ENCODE measurements at regions not wholly inside any gene's neighbourhood (a gene's known extent, or its start where the extent isn't known, plus 50 kb on each side); places are given as distances from the start of the nearest gene placed in this dataset.

DNA sequence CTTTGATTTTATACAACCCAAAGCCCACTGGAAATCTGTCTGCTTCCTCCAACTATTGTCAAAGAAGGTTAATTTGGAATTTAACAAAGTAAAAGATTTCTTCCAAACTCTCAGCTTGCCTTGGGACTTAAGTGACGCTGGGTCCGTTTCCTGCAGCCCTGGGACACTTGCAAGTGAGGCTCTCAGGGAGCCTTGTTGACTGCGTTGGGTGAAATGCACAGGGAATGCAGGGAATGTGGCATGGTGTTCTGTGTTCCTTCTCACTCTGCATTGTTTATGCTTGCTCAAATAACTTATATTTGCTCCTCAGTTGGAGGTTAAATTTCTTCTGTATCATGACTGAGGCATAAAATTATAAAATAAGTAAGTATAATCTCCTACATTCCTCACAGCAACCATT, 60.9 kb upstream of the TJP1 start:
- H3K27me3 ChIP-seq (ENCODE audit: insufficient read depth, poor library complexity, severe bottlenecking), result peaks cover 9% of the 10 kb centered on the region
- no peak for DNase-seq (ENCODE audit: low read depth in 1 of 2, low spot score in 1 of 2)

DNA sequence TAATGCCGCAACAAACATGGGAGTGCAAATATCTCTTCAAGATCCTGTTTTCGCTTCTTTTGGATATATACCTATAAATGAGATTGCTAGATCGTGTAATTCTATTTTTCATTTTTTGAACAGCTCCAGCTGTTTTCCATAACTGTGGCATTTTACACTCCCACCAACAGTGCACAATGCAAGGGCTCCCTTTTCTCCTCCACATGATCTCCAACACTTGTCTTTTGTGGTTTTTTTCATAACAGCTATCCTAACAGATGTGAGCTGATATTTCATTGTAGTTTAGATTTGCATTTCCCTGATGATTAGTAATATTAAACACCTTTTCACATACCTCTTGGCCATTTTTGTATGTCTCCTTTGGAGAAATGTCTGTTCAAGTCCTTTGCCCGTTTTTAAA, 58.6 kb upstream of the TJP1 start:
- Histone ChIP-seq H3K27me3 (ENCODE audit: insufficient read depth, poor library complexity, severe bottlenecking) (peaks cover 6% of the 10 kb centered on the region), H3K27ac (replicated peaks) (no peak overlapping the region), H3K4me3 (replicated peaks; ENCODE audit: insufficient read depth, low read length) (no peak overlapping the region)
- DNase-seq (ENCODE audit: low read depth in 1 of 2, low spot score in 1 of 2), result no peak
- no peak for TF ChIP-seq SPI1 (IDR thresholded peaks at IDR 0.05; ENCODE audit: borderline replicate concordance, low read depth)
- TF ChIP-seq POLR2AphosphoS5 (IDR thresholded peaks at IDR 0.05; ENCODE audit: low read depth), result no peak
- TF ChIP-seq GABPA (IDR thresholded peaks at IDR 0.05; ENCODE audit: low read depth), result no peak
- TF ChIP-seq, protein P1, sequence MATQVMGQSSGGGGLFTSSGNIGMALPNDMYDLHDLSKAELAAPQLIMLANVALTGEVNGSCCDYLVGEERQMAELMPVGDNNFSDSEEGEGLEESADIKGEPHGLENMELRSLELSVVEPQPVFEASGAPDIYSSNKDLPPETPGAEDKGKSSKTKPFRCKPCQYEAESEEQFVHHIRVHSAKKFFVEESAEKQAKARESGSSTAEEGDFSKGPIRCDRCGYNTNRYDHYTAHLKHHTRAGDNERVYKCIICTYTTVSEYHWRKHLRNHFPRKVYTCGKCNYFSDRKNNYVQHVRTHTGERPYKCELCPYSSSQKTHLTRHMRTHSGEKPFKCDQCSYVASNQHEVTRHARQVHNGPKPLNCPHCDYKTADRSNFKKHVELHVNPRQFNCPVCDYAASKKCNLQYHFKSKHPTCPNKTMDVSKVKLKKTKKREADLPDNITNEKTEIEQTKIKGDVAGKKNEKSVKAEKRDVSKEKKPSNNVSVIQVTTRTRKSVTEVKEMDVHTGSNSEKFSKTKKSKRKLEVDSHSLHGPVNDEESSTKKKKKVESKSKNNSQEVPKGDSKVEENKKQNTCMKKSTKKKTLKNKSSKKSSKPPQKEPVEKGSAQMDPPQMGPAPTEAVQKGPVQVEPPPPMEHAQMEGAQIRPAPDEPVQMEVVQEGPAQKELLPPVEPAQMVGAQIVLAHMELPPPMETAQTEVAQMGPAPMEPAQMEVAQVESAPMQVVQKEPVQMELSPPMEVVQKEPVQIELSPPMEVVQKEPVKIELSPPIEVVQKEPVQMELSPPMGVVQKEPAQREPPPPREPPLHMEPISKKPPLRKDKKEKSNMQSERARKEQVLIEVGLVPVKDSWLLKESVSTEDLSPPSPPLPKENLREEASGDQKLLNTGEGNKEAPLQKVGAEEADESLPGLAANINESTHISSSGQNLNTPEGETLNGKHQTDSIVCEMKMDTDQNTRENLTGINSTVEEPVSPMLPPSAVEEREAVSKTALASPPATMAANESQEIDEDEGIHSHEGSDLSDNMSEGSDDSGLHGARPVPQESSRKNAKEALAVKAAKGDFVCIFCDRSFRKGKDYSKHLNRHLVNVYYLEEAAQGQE (IDR thresholded peaks at IDR 0.05; ENCODE audit: insufficient replicate concordance, low read depth), result no peak
- TF ChIP-seq, protein P2, sequence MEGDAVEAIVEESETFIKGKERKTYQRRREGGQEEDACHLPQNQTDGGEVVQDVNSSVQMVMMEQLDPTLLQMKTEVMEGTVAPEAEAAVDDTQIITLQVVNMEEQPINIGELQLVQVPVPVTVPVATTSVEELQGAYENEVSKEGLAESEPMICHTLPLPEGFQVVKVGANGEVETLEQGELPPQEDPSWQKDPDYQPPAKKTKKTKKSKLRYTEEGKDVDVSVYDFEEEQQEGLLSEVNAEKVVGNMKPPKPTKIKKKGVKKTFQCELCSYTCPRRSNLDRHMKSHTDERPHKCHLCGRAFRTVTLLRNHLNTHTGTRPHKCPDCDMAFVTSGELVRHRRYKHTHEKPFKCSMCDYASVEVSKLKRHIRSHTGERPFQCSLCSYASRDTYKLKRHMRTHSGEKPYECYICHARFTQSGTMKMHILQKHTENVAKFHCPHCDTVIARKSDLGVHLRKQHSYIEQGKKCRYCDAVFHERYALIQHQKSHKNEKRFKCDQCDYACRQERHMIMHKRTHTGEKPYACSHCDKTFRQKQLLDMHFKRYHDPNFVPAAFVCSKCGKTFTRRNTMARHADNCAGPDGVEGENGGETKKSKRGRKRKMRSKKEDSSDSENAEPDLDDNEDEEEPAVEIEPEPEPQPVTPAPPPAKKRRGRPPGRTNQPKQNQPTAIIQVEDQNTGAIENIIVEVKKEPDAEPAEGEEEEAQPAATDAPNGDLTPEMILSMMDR (IDR thresholded peaks at IDR 0.05; ENCODE audit: insufficient read depth, low read length), result no peak

More for the DNA sequence above, 60.9 kb upstream of the TJP1 start:
- TF ChIP-seq POLR2AphosphoS5 (IDR thresholded peaks at IDR 0.05; ENCODE audit: low read depth) (no peak), SPI1 (IDR thresholded peaks at IDR 0.05; ENCODE audit: borderline replicate concordance, low read depth) (no peak), GABPA (IDR thresholded peaks at IDR 0.05; ENCODE audit: low read depth) (no peak)
- TF ChIP-seq, protein P2 (IDR thresholded peaks at IDR 0.05; ENCODE audit: insufficient read depth, low read length), result no peak
- TF ChIP-seq, protein P1 (IDR thresholded peaks at IDR 0.05; ENCODE audit: insufficient replicate concordance, low read depth), result no peak
- no peak overlapping the region for H3K27ac ChIP-seq (replicated peaks)
- H3K4me3 ChIP-seq (replicated peaks; ENCODE audit: insufficient read depth, low read length), result no peak overlapping the region

DNA sequence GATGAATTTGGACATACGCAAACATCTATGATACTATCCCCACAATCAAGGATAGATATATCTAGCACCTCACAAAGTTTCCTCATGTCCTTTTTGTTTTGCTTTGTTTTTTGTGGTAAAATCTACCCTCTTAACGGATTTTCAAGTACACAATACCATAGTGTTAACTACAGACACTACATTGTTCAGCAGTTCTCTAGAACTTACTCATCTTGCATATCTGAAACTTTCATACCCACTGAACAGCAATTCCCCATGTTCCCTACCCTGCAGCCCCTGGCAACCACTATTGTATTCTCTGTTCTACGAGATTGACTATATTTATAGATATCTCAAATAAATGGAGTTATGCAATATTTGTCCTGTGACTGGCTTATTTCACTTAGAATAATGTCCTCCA, 58.1 kb upstream of the TJP1 start:
- Histone ChIP-seq H3K27me3 (ENCODE audit: insufficient read depth, poor library complexity, severe bottlenecking) (peaks cover 6% of the 10 kb centered on the region), H3K27ac (replicated peaks) (no peak overlapping the region), H3K4me3 (replicated peaks; ENCODE audit: insufficient read depth, low read length) (no peak overlapping the region)
- DNase-seq (ENCODE audit: low read depth in 1 of 2, low spot score in 1 of 2), result no peak
- TF ChIP-seq GABPA (IDR thresholded peaks at IDR 0.05; ENCODE audit: low read depth) (no peak), SPI1 (IDR thresholded peaks at IDR 0.05; ENCODE audit: borderline replicate concordance, low read depth) (no peak), POLR2AphosphoS5 (IDR thresholded peaks at IDR 0.05; ENCODE audit: low read depth) (no peak)
- TF ChIP-seq, protein P1 (IDR thresholded peaks at IDR 0.05; ENCODE audit: insufficient replicate concordance, low read depth), result no peak
- TF ChIP-seq, protein P2 (IDR thresholded peaks at IDR 0.05; ENCODE audit: insufficient read depth, low read length), result no peak
